Loucy (cell line): ENCODE measurements at regions not wholly inside any gene's neighbourhood (a gene's known extent, or its start where the extent isn't known, plus 50 kb on each side); places are given as distances from the start of the nearest gene placed in this dataset.

Experiments used
- CTCF ChIP-seq: fragments of 200-600 bp; sonication (generic); conservative IDR thresholded peaks from 2 replicates; pipeline ENCODE4 v1.5.1; 2014; ENCODE audit warnings: mild to moderate bottlenecking, antibody characterized with exemption, low read length
- EZH2phosphoT487 ChIP-seq: fragments of 200-600 bp; IDR thresholded peaks from 2 replicates; pipeline ENCODE4 v1.6.1; 2018; ENCODE audit warnings: antibody characterized with exemption, mild to moderate bottlenecking, moderate library complexity, borderline replicate concordance

GRCh38 chr13:67619995-67620380 is 389.9 kb upstream of the PCDH9 start:
- no peak for TF ChIP-seq CTCF
- no peak for TF ChIP-seq EZH2phosphoT487
